WTC11 (cell line): ENCODE measurements at regions not wholly inside any gene's neighbourhood (a gene's known extent, or its start where the extent isn't known, plus 50 kb on each side); places are given as distances from the start of the nearest gene placed in this dataset.

Experiments
- CTCF ChIP-seq: fragments of 200-600 bp; IDR thresholded peaks from 2 replicates; pipeline ENCODE4 v1.8.0; 2022; ENCODE audit warnings: antibody characterized with exemption
- MYBL2 ChIP-seq: sonication (generic); formaldehyde crosslinking; IDR thresholded peaks from 2 replicates; pipeline ENCODE4 v1.8.1; 2023; ENCODE audit warnings: mild to moderate bottlenecking, moderate library complexity, missing genetic modification reagents
- SMAD3 ChIP-seq: sonication (generic); formaldehyde crosslinking; IDR thresholded peaks from 2 replicates; pipeline ENCODE4 v1.8.0; 2022; ENCODE audit warnings: missing genetic modification reagents, mild to moderate bottlenecking, borderline replicate concordance
- TF ChIP-seq, protein P1 (sequence below): sonication (generic); formaldehyde crosslinking; IDR thresholded peaks from 2 replicates; pipeline ENCODE4 v1.8.0; 2023; ENCODE audit warnings: mild to moderate bottlenecking, missing genetic modification reagents

DNA sequence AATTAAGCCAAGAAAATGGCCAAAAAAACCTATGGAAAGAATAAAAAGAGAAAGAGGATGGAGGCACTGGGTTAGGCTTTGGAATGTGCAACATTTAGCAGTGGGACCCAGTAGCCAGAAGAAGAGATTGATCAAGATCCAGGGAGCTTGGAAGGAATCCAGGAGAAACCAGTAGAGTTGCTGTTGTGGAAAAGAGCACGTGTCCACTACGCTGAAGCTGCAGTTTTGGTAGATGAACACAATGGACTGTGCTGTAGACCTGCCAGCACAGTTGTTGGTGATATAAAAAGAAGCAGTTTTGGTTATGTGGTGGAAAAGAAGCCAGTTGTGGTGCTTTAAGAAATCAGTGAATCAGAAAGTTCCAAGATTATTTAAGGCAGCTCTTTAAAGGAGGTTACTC, 802.2 kb upstream of the POM121L12 start:
- TF ChIP-seq CTCF: no peak
- no peak for TF ChIP-seq SMAD3 (CRISPR knock-in tag)
- TF ChIP-seq MYBL2 (CRISPR knock-in tag): no peak
- TF ChIP-seq, protein P1, sequence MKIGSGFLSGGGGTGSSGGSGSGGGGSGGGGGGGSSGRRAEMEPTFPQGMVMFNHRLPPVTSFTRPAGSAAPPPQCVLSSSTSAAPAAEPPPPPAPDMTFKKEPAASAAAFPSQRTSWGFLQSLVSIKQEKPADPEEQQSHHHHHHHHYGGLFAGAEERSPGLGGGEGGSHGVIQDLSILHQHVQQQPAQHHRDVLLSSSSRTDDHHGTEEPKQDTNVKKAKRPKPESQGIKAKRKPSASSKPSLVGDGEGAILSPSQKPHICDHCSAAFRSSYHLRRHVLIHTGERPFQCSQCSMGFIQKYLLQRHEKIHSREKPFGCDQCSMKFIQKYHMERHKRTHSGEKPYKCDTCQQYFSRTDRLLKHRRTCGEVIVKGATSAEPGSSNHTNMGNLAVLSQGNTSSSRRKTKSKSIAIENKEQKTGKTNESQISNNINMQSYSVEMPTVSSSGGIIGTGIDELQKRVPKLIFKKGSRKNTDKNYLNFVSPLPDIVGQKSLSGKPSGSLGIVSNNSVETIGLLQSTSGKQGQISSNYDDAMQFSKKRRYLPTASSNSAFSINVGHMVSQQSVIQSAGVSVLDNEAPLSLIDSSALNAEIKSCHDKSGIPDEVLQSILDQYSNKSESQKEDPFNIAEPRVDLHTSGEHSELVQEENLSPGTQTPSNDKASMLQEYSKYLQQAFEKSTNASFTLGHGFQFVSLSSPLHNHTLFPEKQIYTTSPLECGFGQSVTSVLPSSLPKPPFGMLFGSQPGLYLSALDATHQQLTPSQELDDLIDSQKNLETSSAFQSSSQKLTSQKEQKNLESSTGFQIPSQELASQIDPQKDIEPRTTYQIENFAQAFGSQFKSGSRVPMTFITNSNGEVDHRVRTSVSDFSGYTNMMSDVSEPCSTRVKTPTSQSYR (CRISPR knock-in tag): no peak
